Nephron (organoid): ENCODE measurements at regions not wholly inside any gene's neighbourhood (a gene's known extent, or its start where the extent isn't known, plus 50 kb on each side); places are given as distances from the start of the nearest gene placed in this dataset.

Source experiments
- H3K27ac Mint-ChIP-seq, 3 experiments: 2 replicates each; pipeline ENCODE4 v1.8.0; 2020; ENCODE audit warnings: mixed read lengths in 3 of 3, mild to moderate bottlenecking in 2 of 3, moderate library complexity in 1 of 3
- H3K27me3 Mint-ChIP-seq: 2 replicates; pipeline ENCODE4 v1.8.0; 2021; ENCODE audit warnings: low read depth, mild to moderate bottlenecking, moderate library complexity, mixed read lengths
- H3K36me3 Mint-ChIP-seq: 2 replicates; pipeline ENCODE4 v1.8.0; 2020; ENCODE audit warnings: low read depth, mixed read lengths
- H3K4me1 Mint-ChIP-seq: 2 replicates; pipeline ENCODE4 v1.8.0; 2020; ENCODE audit warnings: mixed read lengths
- H3K4me3 Mint-ChIP-seq, 3 experiments: 2 replicates each; pipeline ENCODE4 v1.8.0; 2020; ENCODE audit warnings: mild to moderate bottlenecking in 3 of 3, mixed read lengths in 3 of 3, moderate library complexity in 2 of 3
- H3K9me3 Mint-ChIP-seq: 2 replicates; pipeline ENCODE4 v1.8.0; 2020; ENCODE audit warnings: mixed read lengths
- CTCF ChIP-seq, 3 experiments: fragments of 200-600 bp; sonication (generic); IDR thresholded peaks; one replicate each; pipeline ENCODE4 v1.5.0; 2021; ENCODE audit warnings: antibody characterized with exemption in 3 of 3; ENCODE audit not compliant: unreplicated experiment in 3 of 3

GRCh38 chr5:175281257-175281656, 162.7 kb downstream of the DRD1 start:
- Mint-ChIP-seq H3K4me3 (no peak overlapping the region), H3K36me3 (no peaks in the 10 kb centered on the region), H3K27me3 (peaks cover 20% of the 10 kb centered on the region), H3K9me3 (no peaks in the 10 kb centered on the region), H3K27ac (no peak overlapping the region), H3K4me1 (no peaks in the 10 kb centered on the region)
- TF ChIP-seq CTCF (IDR thresholded peaks at IDR 0.05; ENCODE audit: unreplicated experiment in 3 of 3): no peak

GRCh38 chr5:175279506-175279905, 164.5 kb downstream of the DRD1 start:
- Mint-ChIP-seq H3K36me3 (no peaks in the 10 kb centered on the region), H3K27ac (no peak overlapping the region), H3K4me3 (no peak overlapping the region), H3K27me3 (peaks cover 25% of the 10 kb centered on the region), H3K9me3 (no peaks in the 10 kb centered on the region), H3K4me1 (no peaks in the 10 kb centered on the region)
- no peak for TF ChIP-seq CTCF (IDR thresholded peaks at IDR 0.05; ENCODE audit: unreplicated experiment in 3 of 3)

DNA sequence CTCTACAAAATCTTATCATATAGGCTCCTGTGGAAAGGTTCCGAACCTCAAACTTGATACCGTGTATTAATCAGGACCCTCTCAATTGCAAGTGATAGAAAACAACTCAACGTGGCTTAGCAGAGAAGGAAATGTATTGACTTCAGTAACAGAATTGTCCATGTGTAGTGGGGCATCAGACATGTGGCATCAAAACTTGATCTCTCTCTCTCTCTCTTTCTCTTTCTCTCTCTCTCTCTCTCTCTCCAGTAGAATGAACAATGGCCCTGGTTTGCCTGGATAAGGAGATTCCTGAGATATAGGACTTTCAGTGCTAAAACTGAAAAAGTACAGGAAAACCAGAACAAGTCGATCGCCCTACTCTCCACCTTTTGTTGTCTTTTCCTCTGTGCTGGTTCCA, 168.2 kb downstream of the DRD1 start:
- Mint-ChIP-seq H3K36me3 (no peaks in the 10 kb centered on the region), H3K27ac (no peak overlapping the region), H3K9me3 (peaks cover 6% of the 10 kb centered on the region), H3K27me3 (peaks cover 38% of the 10 kb centered on the region), H3K4me1 (no peaks in the 10 kb centered on the region), H3K4me3 (no peak overlapping the region)
- TF ChIP-seq CTCF (IDR thresholded peaks at IDR 0.05; ENCODE audit: unreplicated experiment in 3 of 3): no peak

- Mint-ChIP-seq H3K27me3 (peaks cover 42% of the 10 kb centered on the region), H3K27ac (no peak overlapping the region), H3K36me3 (no peaks in the 10 kb centered on the region), H3K9me3 (peaks cover 6% of the 10 kb centered on the region), H3K4me3 (no peak overlapping the region), H3K4me1 (no peaks in the 10 kb centered on the region)
- no peak for TF ChIP-seq CTCF (IDR thresholded peaks at IDR 0.05; ENCODE audit: unreplicated experiment in 3 of 3)
Observed at GRCh38 chr5:175275097-175275496, 168.9 kb downstream of the DRD1 start.

DNA sequence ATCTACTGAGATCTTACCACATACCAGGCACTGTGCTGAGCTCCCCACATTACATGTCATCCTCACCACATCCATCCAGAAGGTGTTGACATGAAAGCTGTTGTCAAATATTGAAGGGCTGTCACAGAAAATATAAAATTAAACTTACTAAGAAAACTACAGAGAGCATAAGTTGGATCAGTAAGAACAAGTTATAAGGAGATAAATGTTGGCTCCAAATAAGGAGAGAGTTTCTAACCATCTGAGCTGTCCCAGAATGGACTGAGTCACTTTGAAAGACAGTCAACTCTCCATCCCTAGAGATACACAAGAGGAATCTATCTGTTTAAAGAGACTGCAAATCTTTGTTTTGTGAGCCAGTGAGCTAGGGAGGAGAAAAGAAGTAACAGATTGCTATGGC, 169.8 kb downstream of the DRD1 start:
- TF ChIP-seq CTCF (IDR thresholded peaks at IDR 0.05; ENCODE audit: unreplicated experiment in 3 of 3): no peak
- Mint-ChIP-seq H3K4me3 (no peak overlapping the region), H3K27ac (no peak overlapping the region), H3K36me3 (no peaks in the 10 kb centered on the region), H3K9me3 (peaks cover 6% of the 10 kb centered on the region), H3K4me1 (no peaks in the 10 kb centered on the region), H3K27me3 (peaks cover 49% of the 10 kb centered on the region)

DNA sequence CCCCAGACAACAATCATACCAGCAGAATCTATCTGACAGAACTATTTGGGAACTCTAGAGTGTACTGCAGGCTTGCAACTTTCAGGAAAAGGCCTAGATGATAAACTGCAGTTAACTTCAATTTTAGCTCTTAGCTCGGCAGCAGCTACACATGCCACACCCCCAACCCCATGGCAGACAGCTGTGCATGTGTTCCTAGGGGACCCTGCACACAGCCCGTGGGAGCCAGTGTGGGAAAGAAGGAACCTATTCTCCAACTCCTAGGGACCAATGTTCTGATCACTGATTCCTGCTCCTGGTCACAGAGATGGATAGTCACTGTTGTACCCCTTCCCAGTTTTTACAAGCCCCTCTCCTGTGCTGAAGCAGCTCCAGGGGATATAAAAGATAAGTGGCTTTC, 179.6 kb downstream of the DRD1 start:
- no peaks in the 10 kb centered on the region for H3K36me3 Mint-ChIP-seq
- peaks cover 8% of the 10 kb centered on the region for H3K9me3 Mint-ChIP-seq
- H3K4me3 Mint-ChIP-seq: no peak overlapping the region
- no peak overlapping the region for H3K27ac Mint-ChIP-seq
- TF ChIP-seq CTCF (IDR thresholded peaks at IDR 0.05; ENCODE audit: unreplicated experiment in 3 of 3): no peak
- H3K4me1 Mint-ChIP-seq: no peaks in the 10 kb centered on the region
- H3K27me3 Mint-ChIP-seq: peaks cover 9% of the 10 kb centered on the region
